Esophagus muscularis mucosa (tissue), 3 donors: ENCODE measurements at regions not wholly inside any gene's neighbourhood (a gene's known extent, or its start where the extent isn't known, plus 50 kb on each side); places are given as distances from the start of the nearest gene placed in this dataset.

Experiments used
- CTCF ChIP-seq, 3 experiments: fragments of 200-600 bp in 2 of 3; fragments of 450-650 bp in 1 of 3; sonication (generic) in 2 of 3; IDR thresholded peaks; one replicate each; pipeline ENCODE4 v1.5.1; 2017 to 2019; ENCODE audit warnings: antibody characterized with exemption in 3 of 3, mild to moderate bottlenecking in 2 of 3, moderate library complexity in 1 of 3
- POLR2A ChIP-seq: fragments of 450-650 bp; IDR thresholded peaks from one replicate; pipeline ENCODE4 v1.6.1; 2017; ENCODE audit warnings: antibody characterized with exemption, moderate library complexity, mild to moderate bottlenecking, low read depth
- POLR2AphosphoS5 ChIP-seq, 2 donors: sonication (generic); formaldehyde crosslinking; IDR thresholded peaks; one replicate each; pipeline ENCODE4 v1.6.1; 2017; ENCODE audit warnings: antibody characterized with exemption in 2 of 2

- TF ChIP-seq CTCF (IDR thresholded peaks at IDR 0.05): no peak
- TF ChIP-seq POLR2A: no peak
- TF ChIP-seq POLR2AphosphoS5 (IDR thresholded peaks at IDR 0.05): no peak
Measured at GRCh38 chr6:12654107-12654506, 62.5 kb upstream of the PHACTR1 start.
